OCI-LY3 (cell line): ENCODE measurements at regions not wholly inside any gene's neighbourhood (a gene's known extent, or its start where the extent isn't known, plus 50 kb on each side); places are given as distances from the start of the nearest gene placed in this dataset.

Experiments
- H2AFZ ChIP-seq: fragments of 200-600, 300-600 bp; shearing (Covaris generic); 2 replicates; pipeline ENCODE4 v1.6.0; 2014; ENCODE audit warnings: antibody characterized with exemption, low read depth, low read length
- H3K27ac ChIP-seq: fragments of 200-600, 300-600 bp; sonication (generic); 2 replicates; pipeline ENCODE4 v1.5.1; 2014; ENCODE audit warnings: mild to moderate bottlenecking, low read length, moderate library complexity, mixed read lengths
- H3K27me3 ChIP-seq: fragments of 200-600, 300-600 bp; sonication (generic); 2 replicates; pipeline ENCODE4 v1.6.1; 2014; ENCODE audit warnings: low read depth, low read length, mixed read lengths
- H3K36me3 ChIP-seq: fragments of 200-600, 300-600 bp; sonication (generic); replicated peaks from 2 replicates; pipeline ENCODE3; 2014; ENCODE audit warnings: low read depth, low read length, mixed read lengths
- H3K4me1 ChIP-seq: fragments of 300-600, 200-600 bp; sonication (generic); 2 replicates; pipeline ENCODE4 v1.6.1; 2014; ENCODE audit warnings: low read length, mixed read lengths
- H3K4me2 ChIP-seq: fragments of 200-600, 300-600 bp; sonication (generic); 2 replicates; pipeline ENCODE4 v1.6.1; 2014; ENCODE audit warnings: low read length, mixed read lengths
- H3K4me3 ChIP-seq: fragments of 300-600, 200-600 bp; sonication (generic); 2 replicates; pipeline ENCODE4 v1.5.1; 2014; ENCODE audit warnings: antibody characterized with exemption, mild to moderate bottlenecking, low read length, moderate library complexity
- H3K79me2 ChIP-seq: fragments of 300-600, 200-600 bp; shearing (Covaris generic); 2 replicates; pipeline ENCODE4 v1.6.1; 2014; ENCODE audit warnings: mild to moderate bottlenecking, low read length, mixed read lengths
- H3K9ac ChIP-seq: fragments of 300-600, 200-600 bp; shearing (Covaris generic); 2 replicates; pipeline ENCODE4 v1.6.0; 2014; ENCODE audit warnings: mild to moderate bottlenecking, low read length, moderate library complexity
- H3K9me3 ChIP-seq: fragments of 200-600, 300-600 bp; shearing (Covaris generic); 2 replicates; pipeline ENCODE4 v1.6.1; 2014; ENCODE audit warnings: low read length, mixed read lengths; ENCODE audit not compliant: insufficient read depth
- H4K20me1 ChIP-seq: fragments of 200-600, 300-600 bp; sonication (generic); 2 replicates; pipeline ENCODE4 v1.6.1; 2016; ENCODE audit warnings: low read length, mixed read lengths; ENCODE audit not compliant: insufficient read depth
- EZH2phosphoT487 ChIP-seq: fragments of 200-600 bp; shearing (Covaris generic); IDR thresholded peaks from 2 replicates; pipeline ENCODE4 v1.6.1; 2018; ENCODE audit warnings: antibody characterized with exemption, mixed run types, low read depth
- TF ChIP-seq, protein P1 (sequence below): fragments of 200-600, 300-600 bp; sonication (generic); IDR thresholded peaks from 2 replicates; pipeline ENCODE4 v1.5.1; 2014; ENCODE audit warnings: antibody characterized with exemption, low read length, low read depth

DNA sequence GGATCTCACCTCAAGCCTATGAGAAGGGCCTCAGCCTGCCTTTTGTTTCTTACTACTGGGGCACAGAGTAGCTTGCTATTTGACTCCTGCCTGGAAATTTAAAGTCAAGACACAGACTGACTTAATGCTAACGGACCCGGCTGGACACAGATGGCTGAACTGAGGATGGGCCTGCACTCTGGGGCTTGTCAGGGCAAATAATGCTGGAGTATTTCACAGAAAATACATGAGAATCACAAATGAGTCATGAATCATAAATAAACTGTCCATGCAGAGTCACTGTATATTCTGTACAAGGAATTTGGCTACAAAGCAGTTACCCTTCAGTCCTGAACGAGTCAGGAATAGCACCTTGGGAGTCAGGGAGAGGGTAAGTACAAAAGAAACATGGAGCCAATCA lies 683.2 kb upstream of the FOXG1 start:
- Histone ChIP-seq H3K27me3 (no peaks in the 10 kb centered on the region), H3K4me3 (no peak overlapping the region), H2AFZ (no peak overlapping the region), H3K27ac (no peak overlapping the region), H4K20me1 (no peaks in the 10 kb centered on the region), H3K36me3 (no peaks in the 10 kb centered on the region), H3K9me3 (no peaks in the 10 kb centered on the region), H3K79me2 (no peaks in the 10 kb centered on the region), H3K9ac (no peak overlapping the region), H3K4me1 (no peaks in the 10 kb centered on the region), H3K4me2 (no peak overlapping the region)
- no peak for TF ChIP-seq EZH2phosphoT487
- TF ChIP-seq, protein P1, sequence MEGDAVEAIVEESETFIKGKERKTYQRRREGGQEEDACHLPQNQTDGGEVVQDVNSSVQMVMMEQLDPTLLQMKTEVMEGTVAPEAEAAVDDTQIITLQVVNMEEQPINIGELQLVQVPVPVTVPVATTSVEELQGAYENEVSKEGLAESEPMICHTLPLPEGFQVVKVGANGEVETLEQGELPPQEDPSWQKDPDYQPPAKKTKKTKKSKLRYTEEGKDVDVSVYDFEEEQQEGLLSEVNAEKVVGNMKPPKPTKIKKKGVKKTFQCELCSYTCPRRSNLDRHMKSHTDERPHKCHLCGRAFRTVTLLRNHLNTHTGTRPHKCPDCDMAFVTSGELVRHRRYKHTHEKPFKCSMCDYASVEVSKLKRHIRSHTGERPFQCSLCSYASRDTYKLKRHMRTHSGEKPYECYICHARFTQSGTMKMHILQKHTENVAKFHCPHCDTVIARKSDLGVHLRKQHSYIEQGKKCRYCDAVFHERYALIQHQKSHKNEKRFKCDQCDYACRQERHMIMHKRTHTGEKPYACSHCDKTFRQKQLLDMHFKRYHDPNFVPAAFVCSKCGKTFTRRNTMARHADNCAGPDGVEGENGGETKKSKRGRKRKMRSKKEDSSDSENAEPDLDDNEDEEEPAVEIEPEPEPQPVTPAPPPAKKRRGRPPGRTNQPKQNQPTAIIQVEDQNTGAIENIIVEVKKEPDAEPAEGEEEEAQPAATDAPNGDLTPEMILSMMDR = no peak

DNA sequence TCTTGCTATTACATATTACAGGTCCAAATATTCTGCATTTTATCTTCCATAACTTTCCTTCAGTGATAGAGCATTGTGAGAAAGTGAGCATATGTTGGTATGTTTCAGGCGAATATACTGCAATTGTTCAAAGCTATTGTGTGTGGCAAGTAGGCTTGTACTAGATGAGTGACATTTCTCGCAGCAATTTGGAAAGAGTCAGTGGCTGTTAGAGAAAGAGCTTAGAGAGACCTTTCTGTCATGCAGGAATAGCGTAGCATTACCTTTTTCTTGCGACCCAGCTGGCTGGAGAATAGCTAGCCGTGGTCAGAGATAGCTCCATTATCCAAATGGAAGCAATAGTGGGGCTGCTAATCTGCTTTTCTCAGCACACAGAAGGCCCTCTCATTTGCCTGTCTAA lies 678.5 kb upstream of the FOXG1 start:
- Histone ChIP-seq H3K27me3 (no peaks in the 10 kb centered on the region), H3K4me3 (no peak overlapping the region), H3K9me3 (no peaks in the 10 kb centered on the region), H4K20me1 (no peaks in the 10 kb centered on the region), H3K36me3 (no peaks in the 10 kb centered on the region), H3K27ac (no peak overlapping the region), H3K4me2 (no peak overlapping the region), H3K79me2 (no peaks in the 10 kb centered on the region), H3K9ac (no peak overlapping the region), H3K4me1 (no peaks in the 10 kb centered on the region), H2AFZ (no peak overlapping the region)
- TF ChIP-seq, protein P1 = no peak
- no peak for TF ChIP-seq EZH2phosphoT487

DNA sequence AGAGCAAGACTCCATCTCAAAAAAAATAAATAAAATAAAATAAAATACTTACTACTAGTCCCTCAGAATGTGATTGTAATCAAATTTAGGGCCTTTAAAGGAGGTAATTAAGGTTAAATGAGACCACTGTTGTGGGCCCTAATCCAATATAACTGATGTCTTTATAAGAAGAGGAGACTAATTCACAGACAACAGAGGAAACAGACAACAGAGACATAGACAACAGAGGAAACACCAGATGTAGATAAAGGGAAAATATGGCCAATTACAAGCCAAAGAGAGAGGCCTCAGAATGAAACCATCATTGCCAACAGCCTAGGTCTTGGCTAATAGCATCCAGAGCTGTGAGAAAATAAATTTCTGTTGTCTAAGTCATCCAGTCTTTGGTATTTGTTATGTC lies 669.0 kb upstream of the FOXG1 start:
- no peaks in the 10 kb centered on the region for H3K79me2 ChIP-seq
- H4K20me1 ChIP-seq = no peaks in the 10 kb centered on the region
- H3K4me1 ChIP-seq = no peaks in the 10 kb centered on the region
- no peak overlapping the region for H3K4me3 ChIP-seq
- no peaks in the 10 kb centered on the region for H3K36me3 ChIP-seq
- no peak overlapping the region for H3K27ac ChIP-seq
- no peaks in the 10 kb centered on the region for H3K27me3 ChIP-seq
- TF ChIP-seq, protein P1 = no peak
- TF ChIP-seq EZH2phosphoT487 = no peak
- no peaks in the 10 kb centered on the region for H3K9me3 ChIP-seq
- H3K9ac ChIP-seq = no peak overlapping the region
- H3K4me2 ChIP-seq = no peak overlapping the region
- no peak overlapping the region for H2AFZ ChIP-seq

DNA sequence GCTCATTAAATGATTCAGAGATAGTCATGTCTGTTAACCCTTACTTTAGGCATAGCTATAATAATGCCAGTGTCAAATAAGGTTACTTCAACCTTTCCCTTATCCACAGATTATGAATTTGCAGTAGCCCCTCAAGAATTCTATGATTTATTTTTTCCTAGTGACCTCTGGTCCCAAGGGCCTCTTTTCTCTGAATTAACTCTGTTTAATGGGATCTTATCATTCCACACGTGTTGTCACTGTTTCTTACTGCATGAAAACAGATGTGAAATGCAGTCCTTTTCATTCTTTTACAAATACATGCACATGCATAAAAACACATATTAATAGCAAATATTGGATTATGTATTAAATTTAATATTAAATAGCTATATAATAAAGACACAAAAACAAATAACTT lies 667.7 kb upstream of the FOXG1 start:
- Histone ChIP-seq H3K27me3 (no peaks in the 10 kb centered on the region), H4K20me1 (no peaks in the 10 kb centered on the region), H3K4me1 (no peaks in the 10 kb centered on the region), H3K27ac (no peak overlapping the region), H2AFZ (no peak overlapping the region), H3K4me2 (no peak overlapping the region), H3K9me3 (no peaks in the 10 kb centered on the region), H3K36me3 (no peaks in the 10 kb centered on the region), H3K4me3 (no peak overlapping the region), H3K9ac (no peak overlapping the region), H3K79me2 (no peaks in the 10 kb centered on the region)
- TF ChIP-seq, protein P1 = no peak
- TF ChIP-seq EZH2phosphoT487 = no peak
